ENCODE measurements at regions not wholly inside any gene's neighbourhood (a gene's known extent, or its start where the extent isn't known, plus 50 kb on each side); places are given as distances from the start of the nearest gene placed in this dataset.

DNA sequence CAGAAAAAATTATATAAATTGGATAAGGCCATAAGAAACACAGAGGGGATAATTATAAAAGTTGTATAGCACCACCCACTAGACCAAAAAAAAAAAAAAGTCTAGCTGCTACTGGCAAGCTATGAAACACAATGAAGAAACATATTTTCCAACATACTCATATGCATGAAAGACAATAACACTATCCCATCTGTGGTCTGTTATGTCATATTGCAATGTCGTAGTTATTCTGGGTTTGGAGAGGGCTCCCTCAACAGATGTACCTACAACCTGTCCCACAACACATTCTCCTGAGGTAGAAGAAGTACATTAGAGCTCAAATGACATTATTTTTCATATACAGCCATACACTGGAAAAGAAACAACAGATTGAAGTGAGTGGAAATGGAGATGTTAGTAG is 517.6 kb upstream of the ADGRL4 start:
- H3F3A ChIP-seq (ENCODE audit: insufficient read depth) = no peaks in the 10 kb centered on the region
- H2AFZ ChIP-seq (ENCODE audit: low read depth, low read length, severe bottlenecking) = no peak overlapping the region
- H4K20me1 ChIP-seq (ENCODE audit: low read depth, low read length) = no peaks in the 10 kb centered on the region
- no peaks in the 10 kb centered on the region for H3K27me3 ChIP-seq (ENCODE audit: low read length)
- H3K27ac ChIP-seq (ENCODE audit: low read depth, low read length) = no peak overlapping the region
- no peaks in the 10 kb centered on the region for H3K36me3 ChIP-seq (ENCODE audit: low read length)
- H3K4me2 ChIP-seq (ENCODE audit: low read depth, low read length, poor library complexity, severe bottlenecking) = no peak overlapping the region
- no peak overlapping the region for H3K4me3 ChIP-seq (ENCODE audit: insufficient read depth, low read length, poor library complexity, severe bottlenecking)
- no peaks in the 10 kb centered on the region for H3K79me2 ChIP-seq (ENCODE audit: insufficient read depth, low read length)
- TF ChIP-seq EZH2phosphoT487 (conservative IDR thresholded peaks at IDR 0.05; ENCODE audit: low read length) (no peak), CTCF (IDR thresholded peaks at IDR 0.05; ENCODE audit: insufficient read depth, low read length, poor library complexity, severe bottlenecking) (no peak)
- 0 out of 2 replicates have a peak, but pooled peaks cover 3% of the 10 kb centered on the region for H3K9me3 ChIP-seq (ENCODE audit: insufficient read depth, low read length)
- no peaks in the 10 kb centered on the region for H3K9me2 ChIP-seq (replicated peaks; ENCODE audit: insufficient read depth, low read length)
- H3K9ac ChIP-seq (ENCODE audit: low read length) = no peak overlapping the region

GRCh38 chr1:79519084-79519760 is 512.7 kb upstream of the ADGRL4 start:
- Histone ChIP-seq H2AFZ (ENCODE audit: low read depth, low read length, severe bottlenecking) (no peak overlapping the region), H4K20me1 (ENCODE audit: low read depth, low read length) (no peaks in the 10 kb centered on the region), H3K9me2 (replicated peaks; ENCODE audit: insufficient read depth, low read length) (no peaks in the 10 kb centered on the region), H3K4me2 (ENCODE audit: low read depth, low read length, poor library complexity, severe bottlenecking) (no peak overlapping the region), H3K27me3 (ENCODE audit: low read length) (no peaks in the 10 kb centered on the region), H3F3A (ENCODE audit: insufficient read depth) (no peaks in the 10 kb centered on the region), H3K79me2 (ENCODE audit: insufficient read depth, low read length) (no peaks in the 10 kb centered on the region), H3K36me3 (ENCODE audit: low read length) (no peaks in the 10 kb centered on the region), H3K27ac (ENCODE audit: low read depth, low read length) (no peak overlapping the region), H3K4me3 (ENCODE audit: insufficient read depth, low read length, poor library complexity, severe bottlenecking) (no peak overlapping the region), H3K9me3 (ENCODE audit: insufficient read depth, low read length) (0 out of 2 replicates have a peak, but pooled peaks cover 3% of the 10 kb centered on the region), H3K9ac (ENCODE audit: low read length) (no peak overlapping the region)
- TF ChIP-seq EZH2phosphoT487 (conservative IDR thresholded peaks at IDR 0.05; ENCODE audit: low read length) (no peak), CTCF (IDR thresholded peaks at IDR 0.05; ENCODE audit: insufficient read depth, low read length, poor library complexity, severe bottlenecking) (no peak)

GRCh38 chr1:79517470-79518224 is 511.1 kb upstream of the ADGRL4 start:
- Histone ChIP-seq H3K27me3 (ENCODE audit: low read length) (no peaks in the 10 kb centered on the region), H3K4me2 (ENCODE audit: low read depth, low read length, poor library complexity, severe bottlenecking) (no peak overlapping the region), H3F3A (ENCODE audit: insufficient read depth) (no peaks in the 10 kb centered on the region), H3K79me2 (ENCODE audit: insufficient read depth, low read length) (no peaks in the 10 kb centered on the region), H3K4me3 (ENCODE audit: insufficient read depth, low read length, poor library complexity, severe bottlenecking) (no peak overlapping the region), H3K36me3 (ENCODE audit: low read length) (no peaks in the 10 kb centered on the region), H3K9me3 (ENCODE audit: insufficient read depth, low read length) (no peaks in the 10 kb centered on the region), H2AFZ (ENCODE audit: low read depth, low read length, severe bottlenecking) (no peak overlapping the region), H3K9me2 (replicated peaks; ENCODE audit: insufficient read depth, low read length) (no peaks in the 10 kb centered on the region), H3K9ac (ENCODE audit: low read length) (no peak overlapping the region), H4K20me1 (ENCODE audit: low read depth, low read length) (no peaks in the 10 kb centered on the region), H3K27ac (ENCODE audit: low read depth, low read length) (no peak overlapping the region)
- no peak for TF ChIP-seq CTCF (IDR thresholded peaks at IDR 0.05; ENCODE audit: insufficient read depth, low read length, poor library complexity, severe bottlenecking)
- no peak for TF ChIP-seq EZH2phosphoT487 (conservative IDR thresholded peaks at IDR 0.05; ENCODE audit: low read length)

Measured in SU-DHL-6 (cell line).